B cell (primary cell): ENCODE measurements at regions not wholly inside any gene's neighbourhood (a gene's known extent, or its start where the extent isn't known, plus 50 kb on each side); places are given as distances from the start of the nearest gene placed in this dataset.

Source experiments
- CTCF ChIP-seq: fragments of 200-600 bp; IDR thresholded peaks from one replicate; pipeline ENCODE4 v1.8.0; 2022; ENCODE audit warnings: antibody characterized with exemption, mild to moderate bottlenecking
- EZH2 ChIP-seq: IDR thresholded peaks from 2 replicates; pipeline ENCODE4 v1.6.1; 2012; ENCODE audit warnings: borderline replicate concordance, low read depth, mild to moderate bottlenecking, moderate library complexity, low read length; ENCODE audit not compliant: insufficient read depth, poor library complexity, severe bottlenecking

- no peak for TF ChIP-seq CTCF
- no peak for TF ChIP-seq EZH2
Observed at GRCh38 chr2:15706986-15707632, 115.4 kb downstream of the DDX1 start.
